ENCODE measurements at regions not wholly inside any gene's neighbourhood (a gene's known extent, or its start where the extent isn't known, plus 50 kb on each side); places are given as distances from the start of the nearest gene placed in this dataset.

- CTCF ChIA-PET: no interaction called here
- no peaks in the 10 kb centered on the region for H3K9me3 Mint-ChIP-seq (ENCODE audit: low read depth, unreplicated experiment)
- H3K36me3 Mint-ChIP-seq (ENCODE audit: insufficient read depth, unreplicated experiment): no peaks in the 10 kb centered on the region
- no peak overlapping the region for H3K4me3 Mint-ChIP-seq (ENCODE audit: low read depth, unreplicated experiment)
- no peaks in the 10 kb centered on the region for H3K27me3 Mint-ChIP-seq (ENCODE audit: unreplicated experiment)
- no peak overlapping the region for H3K27ac Mint-ChIP-seq (ENCODE audit: unreplicated experiment)
- no peaks in the 10 kb centered on the region for H3K4me1 Mint-ChIP-seq (ENCODE audit: low read depth, unreplicated experiment)
- BruUV-seq (replicated peaks): no TSS peak
- DNase-seq: no peak
- intact Hi-C loops (cut with micrococcal nuclease; ENCODE audit: unreplicated experiment): no loop called here
- no peak for TF ChIP-seq CTCF (IDR thresholded peaks at IDR 0.05; ENCODE audit: unreplicated experiment)
Measured at GRCh38 chr21:25501996-25502665, 105.2 kb downstream of the MRPL39 start.

GRCh38 chr21:25501462-25501861 is 105.8 kb downstream of the MRPL39 start:
- Mint-ChIP-seq H3K36me3 (ENCODE audit: insufficient read depth, unreplicated experiment) (no peaks in the 10 kb centered on the region), H3K27ac (ENCODE audit: unreplicated experiment) (no peak overlapping the region), H3K9me3 (ENCODE audit: low read depth, unreplicated experiment) (no peaks in the 10 kb centered on the region), H3K4me1 (ENCODE audit: low read depth, unreplicated experiment) (no peaks in the 10 kb centered on the region), H3K4me3 (ENCODE audit: low read depth, unreplicated experiment) (no peak overlapping the region), H3K27me3 (ENCODE audit: unreplicated experiment) (no peaks in the 10 kb centered on the region)
- no peak for TF ChIP-seq CTCF (IDR thresholded peaks at IDR 0.05; ENCODE audit: unreplicated experiment)
- CTCF ChIA-PET: no interaction called here
- intact Hi-C loops (cut with micrococcal nuclease; ENCODE audit: unreplicated experiment): no loop called here
- DNase-seq: no peak
- BruUV-seq (replicated peaks): no TSS peak

GRCh38 chr21:25500598-25500997 is 106.7 kb downstream of the MRPL39 start:
- DNase-seq: no peak
- CTCF ChIA-PET: no interaction called here
- intact Hi-C loops (cut with micrococcal nuclease; ENCODE audit: unreplicated experiment): no loop called here
- no peaks in the 10 kb centered on the region for H3K36me3 Mint-ChIP-seq (ENCODE audit: insufficient read depth, unreplicated experiment)
- no peak overlapping the region for H3K4me3 Mint-ChIP-seq (ENCODE audit: low read depth, unreplicated experiment)
- no peak overlapping the region for H3K27ac Mint-ChIP-seq (ENCODE audit: unreplicated experiment)
- H3K27me3 Mint-ChIP-seq (ENCODE audit: unreplicated experiment): no peaks in the 10 kb centered on the region
- TF ChIP-seq CTCF (IDR thresholded peaks at IDR 0.05; ENCODE audit: unreplicated experiment): no peak
- H3K9me3 Mint-ChIP-seq (ENCODE audit: low read depth, unreplicated experiment): no peaks in the 10 kb centered on the region
- no TSS peak for BruUV-seq (replicated peaks)
- H3K4me1 Mint-ChIP-seq (ENCODE audit: low read depth, unreplicated experiment): no peaks in the 10 kb centered on the region

- intact Hi-C loops (cut with micrococcal nuclease; ENCODE audit: unreplicated experiment): no loop called here
- Mint-ChIP-seq H3K27me3 (ENCODE audit: unreplicated experiment) (no peaks in the 10 kb centered on the region), H3K27ac (ENCODE audit: unreplicated experiment) (no peak overlapping the region), H3K36me3 (ENCODE audit: insufficient read depth, unreplicated experiment) (no peaks in the 10 kb centered on the region), H3K9me3 (ENCODE audit: low read depth, unreplicated experiment) (no peaks in the 10 kb centered on the region), H3K4me1 (ENCODE audit: low read depth, unreplicated experiment) (no peaks in the 10 kb centered on the region), H3K4me3 (ENCODE audit: low read depth, unreplicated experiment) (no peak overlapping the region)
- no peak for DNase-seq
- CTCF ChIA-PET: interaction anchor here (0.6 kb wide), 1 partner anchor 38 kb away, joined by 6 read pairs; no protein-coding TSS in a partner anchor
- no peak for TF ChIP-seq CTCF (IDR thresholded peaks at IDR 0.05; ENCODE audit: unreplicated experiment)
- no TSS peak for BruUV-seq (replicated peaks)
Measured at GRCh38 chr21:25496825-25497482, 110.3 kb downstream of the MRPL39 start.

All from Calu3 (cell line).